ENCODE measurements at regions not wholly inside any gene's neighbourhood (a gene's known extent, or its start where the extent isn't known, plus 50 kb on each side); places are given as distances from the start of the nearest gene placed in this dataset.

DNA sequence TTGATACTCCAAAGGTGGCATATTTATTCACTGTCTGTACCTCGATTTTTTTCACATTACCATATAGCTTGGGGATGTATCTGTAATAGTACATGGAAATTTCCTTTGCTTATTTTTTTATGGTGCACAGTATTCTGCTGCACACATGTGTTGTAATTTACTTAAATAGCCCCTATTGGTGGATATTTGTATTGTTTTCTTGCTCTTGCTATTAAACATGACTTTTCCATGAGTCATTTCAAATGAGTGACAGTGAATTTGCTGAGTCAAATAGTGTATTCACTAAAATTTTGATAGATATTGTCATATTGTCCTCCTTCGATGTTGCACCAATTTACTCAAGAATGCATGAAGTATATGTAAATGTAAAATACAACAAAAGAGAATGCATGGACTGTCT is 122.7 kb upstream of the STEAP4 start:
- no peak for DNase-seq

DNA sequence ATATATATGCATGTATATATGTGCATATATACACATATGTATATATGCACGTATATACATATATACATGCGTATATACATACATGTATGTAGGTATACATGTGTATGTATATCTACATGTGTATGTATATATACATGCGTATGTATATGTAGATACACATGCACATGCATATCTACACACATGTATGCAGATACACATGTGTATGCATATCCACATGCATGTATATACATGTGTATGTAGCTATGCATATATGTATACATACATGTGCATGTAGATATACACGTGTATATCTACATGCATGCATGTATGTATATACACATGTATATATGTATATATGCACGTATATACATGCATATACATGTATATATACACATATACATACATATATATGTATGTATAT is 95.8 kb upstream of the STEAP4 start:
- no peak for DNase-seq

DNA sequence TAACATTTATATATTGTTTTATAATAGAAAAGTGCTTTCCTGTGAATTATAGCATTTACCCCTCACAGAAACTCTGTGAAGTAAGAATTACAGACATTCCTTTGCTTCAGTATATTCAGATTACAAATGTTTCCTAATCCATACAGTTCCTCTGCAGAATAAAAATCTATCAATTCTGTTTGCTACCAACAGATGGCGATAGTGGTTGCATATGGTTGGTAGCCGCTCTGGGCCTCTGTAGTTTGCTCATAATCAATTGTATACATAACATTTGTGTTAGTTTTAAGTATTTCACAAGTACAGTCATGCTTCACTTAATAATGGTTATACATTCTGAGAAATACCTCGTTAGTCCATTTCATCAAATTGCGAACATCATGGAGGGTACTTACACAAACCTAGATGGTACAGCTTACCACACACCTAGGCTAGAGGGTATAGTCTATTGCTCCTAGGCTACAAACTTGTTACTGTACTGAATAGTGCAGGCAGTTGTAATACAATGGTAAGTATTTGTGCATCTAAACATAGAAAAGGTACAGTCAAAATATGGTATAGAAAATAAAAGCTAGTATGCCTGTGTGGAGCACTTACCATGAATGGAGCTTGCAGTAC is 94.4 kb upstream of the STEAP4 start:
- no peak for DNase-seq

DNA sequence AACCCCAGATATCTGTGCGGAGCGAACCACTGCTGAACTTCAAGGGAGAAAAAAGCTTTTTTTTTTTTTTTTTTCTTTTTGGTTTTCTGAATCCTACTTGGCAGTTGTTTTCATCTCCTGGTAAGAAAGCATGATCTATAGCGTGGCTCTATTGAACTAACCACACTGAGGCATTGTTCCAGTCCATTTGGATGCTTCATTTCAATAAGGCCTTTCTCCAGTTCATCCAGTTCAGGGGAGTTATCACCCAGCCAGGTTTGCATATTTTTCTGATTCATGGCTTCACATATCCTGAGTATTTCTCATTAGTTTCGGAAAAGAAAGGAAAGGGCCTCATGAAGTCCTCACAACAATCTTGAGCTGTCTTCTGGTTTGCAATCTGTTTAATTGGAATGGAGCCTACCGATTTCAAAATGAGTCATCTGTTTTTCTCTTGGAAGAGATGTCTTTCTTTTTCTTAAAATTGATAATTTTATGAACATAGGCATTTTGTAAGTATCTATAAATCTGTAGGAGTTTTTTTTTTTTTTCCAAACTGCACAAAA is 93.1 kb upstream of the STEAP4 start:
- no peak for DNase-seq

DNA sequence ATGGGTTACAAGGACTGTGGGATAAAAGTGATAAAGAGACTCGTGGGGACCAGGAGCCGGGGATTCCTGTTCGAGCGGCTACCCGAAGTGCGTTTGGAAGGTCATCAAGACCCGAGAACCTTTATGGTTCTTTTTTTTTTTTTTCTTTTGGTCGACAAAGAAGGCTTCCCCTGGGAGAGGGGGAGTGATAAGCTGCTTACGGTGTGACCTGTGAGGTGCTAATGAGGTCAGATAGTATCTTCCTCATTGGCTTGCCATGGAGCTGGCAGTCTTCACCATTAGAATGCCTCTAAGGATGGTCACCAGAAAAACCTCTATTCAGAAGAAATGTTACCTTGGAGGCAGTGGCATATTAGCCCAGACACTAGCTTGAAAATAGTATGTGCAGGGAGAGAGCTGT is 92.3 kb upstream of the STEAP4 start:
- DNase-seq: no peak

DNA sequence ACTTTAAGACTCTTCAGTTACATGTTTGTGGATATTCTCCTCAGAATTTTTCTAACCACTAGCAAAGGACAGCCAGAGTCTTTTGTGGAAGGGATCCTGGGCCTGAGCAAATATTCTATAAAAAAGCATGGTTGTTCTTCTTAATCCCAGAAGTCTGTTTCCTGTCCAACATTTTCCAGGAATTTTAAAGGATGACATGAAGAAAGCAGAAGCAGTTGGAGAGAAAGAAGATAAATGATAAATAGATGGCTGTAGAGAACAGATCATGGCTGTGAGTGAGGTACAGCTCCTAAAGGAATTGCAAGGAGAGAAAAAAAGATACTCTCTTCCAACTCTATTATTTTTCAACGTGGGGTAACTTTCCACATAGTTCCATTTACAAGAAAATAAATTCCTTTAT is 91.8 kb upstream of the STEAP4 start:
- DNase-seq: no peak

DNA sequence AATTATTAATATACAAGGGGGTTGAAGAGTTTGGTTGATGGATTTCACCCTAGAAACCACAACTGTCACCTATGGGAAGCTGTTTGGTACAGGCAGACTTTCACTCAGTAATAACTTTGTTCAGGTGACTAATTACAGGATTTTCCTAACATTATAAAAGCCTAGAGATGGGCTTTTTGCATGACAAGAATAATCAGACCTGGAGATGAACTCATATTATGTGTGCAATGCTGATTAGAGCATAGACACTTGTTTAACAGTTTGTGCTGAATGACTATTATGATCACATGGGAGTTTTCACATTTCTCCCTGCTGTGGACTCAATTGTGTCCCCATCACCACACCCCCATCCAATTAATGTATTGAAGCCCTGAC is 90.2 kb upstream of the STEAP4 start:
- no peak for DNase-seq

DNA sequence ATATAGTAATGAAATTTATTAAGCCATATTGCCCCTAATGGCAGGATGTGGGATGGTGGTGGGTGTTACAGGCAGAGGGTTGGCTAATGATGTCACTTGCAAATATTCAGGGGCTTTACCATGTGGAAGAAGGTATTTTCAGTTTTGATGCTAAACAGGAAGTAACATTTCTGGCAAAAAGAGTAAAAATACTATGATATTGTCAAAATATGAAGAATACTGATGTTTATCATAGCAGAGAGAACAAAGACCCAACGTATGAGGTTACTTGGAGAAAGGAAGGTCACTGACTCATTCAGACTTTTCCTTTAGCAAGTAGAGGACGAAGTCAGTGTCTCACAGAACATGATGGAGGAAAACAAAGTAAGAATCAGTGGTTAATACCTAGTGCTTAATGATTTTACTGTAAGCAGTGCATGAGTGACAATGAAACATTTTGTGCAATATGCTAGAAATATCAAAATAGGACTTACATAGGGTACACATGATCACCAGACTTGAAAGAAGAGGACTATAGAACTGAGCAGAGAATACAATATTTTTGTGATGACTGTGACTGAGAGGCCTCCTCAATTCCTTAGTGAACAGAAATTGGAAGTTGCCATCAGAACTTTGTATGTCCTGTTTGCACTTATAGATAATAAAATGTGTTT is 89.7 kb upstream of the STEAP4 start:
- DNase-seq: no peak

DNA sequence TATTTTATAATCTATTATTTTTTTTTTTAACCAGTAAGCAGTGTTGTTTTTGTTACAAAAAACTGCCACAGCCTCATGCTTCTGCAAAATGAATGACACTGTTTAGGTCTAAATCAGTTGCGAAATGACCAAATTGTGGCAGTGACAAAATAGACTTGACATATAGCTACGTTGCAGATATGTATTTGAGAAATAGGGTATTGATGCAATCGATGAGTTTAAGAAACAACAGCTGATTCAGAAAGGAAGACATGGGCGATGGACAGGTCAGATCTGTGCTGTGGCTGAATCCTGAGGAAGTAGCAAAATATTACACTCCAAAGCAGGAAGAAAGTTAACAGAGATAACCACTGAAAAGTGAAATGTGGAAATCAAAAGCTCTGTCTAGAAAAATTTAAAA is 89.0 kb upstream of the STEAP4 start:
- no peak for DNase-seq

DNA sequence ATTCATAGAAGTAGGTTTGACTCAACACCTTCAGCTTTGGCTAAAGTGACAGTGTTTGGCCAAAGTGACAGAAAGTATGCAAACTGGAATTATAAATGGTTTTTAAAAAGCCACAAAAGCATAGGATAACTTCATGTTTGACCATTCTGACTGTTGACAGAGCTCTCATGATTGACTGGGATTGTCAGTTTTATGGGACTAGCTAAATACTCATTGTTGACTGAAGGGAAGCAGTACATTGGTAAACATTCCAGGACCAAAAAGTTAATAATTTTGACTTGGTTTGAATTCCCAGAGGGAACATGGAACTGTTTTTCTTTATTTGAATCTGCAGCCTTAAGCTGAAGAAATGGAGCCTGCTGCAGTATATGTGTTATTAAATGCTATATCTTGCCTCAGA is 84.6 kb upstream of the STEAP4 start:
- no peak for DNase-seq

DNA sequence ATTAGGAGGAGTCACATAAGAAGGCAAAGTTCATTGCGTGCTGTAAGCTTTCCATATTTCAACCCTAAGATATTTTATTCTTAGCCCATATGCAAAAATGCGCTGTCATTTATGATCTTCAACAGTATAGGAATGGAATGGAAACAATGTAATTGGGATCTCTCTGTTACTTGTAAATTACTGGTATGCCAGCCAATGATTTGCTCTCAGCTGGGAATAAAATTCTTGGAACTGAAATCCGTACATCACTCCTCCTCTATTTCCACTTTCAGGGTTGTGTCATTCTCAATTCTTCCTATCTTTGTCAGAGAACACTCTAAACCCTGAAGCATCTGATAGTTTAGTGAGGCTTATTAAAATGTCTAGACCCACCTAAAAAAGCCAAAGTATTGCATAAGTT is 80.7 kb upstream of the STEAP4 start:
- DNase-seq: no peak

DNA sequence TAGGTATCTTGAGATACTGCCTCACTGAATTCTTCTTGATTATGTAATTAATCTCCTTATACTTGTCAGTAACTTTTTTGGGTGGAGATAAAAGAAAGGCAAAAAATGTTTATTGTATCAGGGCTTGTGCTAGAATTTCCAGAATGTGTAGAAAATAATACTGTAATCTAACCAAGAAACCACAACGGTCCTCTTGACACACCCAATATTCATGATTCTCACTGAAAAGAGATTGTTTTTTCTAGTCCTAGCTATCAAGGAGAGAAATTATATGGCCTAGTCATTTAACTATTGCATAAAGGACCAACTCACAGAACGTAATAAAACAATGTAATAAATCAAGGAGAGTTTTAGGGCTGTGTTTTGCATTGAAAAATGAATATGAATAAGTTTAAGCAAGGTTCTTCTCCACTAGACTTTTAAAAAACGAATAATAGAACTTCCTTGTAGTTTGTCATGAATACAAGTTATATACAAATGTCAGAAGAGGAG is 80.0 kb upstream of the STEAP4 start:
- no peak for DNase-seq

DNA sequence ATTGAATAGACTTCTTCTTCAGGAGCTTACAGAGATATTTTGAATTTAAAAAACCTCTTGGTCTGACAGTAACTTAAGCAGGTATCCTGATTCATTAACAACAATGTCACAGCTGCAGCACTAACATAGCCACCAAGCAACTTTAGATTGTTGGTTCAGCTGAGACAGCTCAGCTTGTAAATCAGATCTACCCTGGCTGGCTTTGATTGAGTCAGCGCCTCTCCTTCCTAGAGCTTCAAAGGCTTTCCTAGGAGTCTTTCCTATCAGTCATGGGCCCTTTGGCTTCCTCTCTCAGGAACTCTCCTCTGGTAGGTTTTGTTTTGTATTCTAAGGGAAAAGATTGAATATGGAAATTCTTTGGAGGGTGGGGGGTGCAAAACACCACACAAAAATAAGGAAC is 70.7 kb upstream of the STEAP4 start:
- no peak for DNase-seq

DNA sequence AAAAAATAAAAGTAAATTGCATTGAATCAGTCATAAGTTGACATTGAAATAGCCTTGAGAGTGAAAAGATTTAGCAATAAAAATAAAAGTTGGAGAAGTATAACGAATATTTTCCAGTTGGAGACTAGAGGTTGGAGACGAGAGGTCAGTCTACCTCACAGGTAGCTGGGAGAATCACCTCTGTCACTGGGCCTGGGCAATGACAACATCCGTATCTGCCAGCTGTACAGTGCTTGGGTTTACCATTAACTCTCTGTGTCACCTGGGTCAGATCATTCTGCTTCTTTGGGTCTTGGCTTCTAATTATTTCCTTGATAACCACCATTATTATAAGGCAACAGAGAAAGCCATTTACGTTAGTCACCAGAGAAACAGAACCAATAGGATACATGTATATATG is 62.0 kb upstream of the STEAP4 start:
- no peak for DNase-seq

DNA sequence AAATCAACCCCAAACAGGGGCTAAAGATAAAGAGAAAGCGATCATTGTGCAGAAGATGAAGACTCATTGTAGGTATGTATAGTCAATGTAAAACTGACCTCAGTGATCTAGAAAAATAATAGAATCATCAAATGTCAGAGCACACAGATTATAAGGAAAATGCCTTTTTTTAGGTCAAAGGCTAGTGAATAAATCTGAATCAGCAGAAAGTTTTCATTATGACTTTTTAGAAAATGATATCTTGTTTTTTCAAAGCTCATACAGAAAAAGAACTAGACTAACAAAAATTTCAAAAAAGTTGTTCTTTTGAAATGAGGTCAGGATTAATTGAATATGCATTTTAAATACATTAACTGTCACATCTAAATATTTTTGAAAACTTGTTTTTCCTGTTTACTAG is 60.2 kb upstream of the STEAP4 start:
- no peak for DNase-seq

DNA sequence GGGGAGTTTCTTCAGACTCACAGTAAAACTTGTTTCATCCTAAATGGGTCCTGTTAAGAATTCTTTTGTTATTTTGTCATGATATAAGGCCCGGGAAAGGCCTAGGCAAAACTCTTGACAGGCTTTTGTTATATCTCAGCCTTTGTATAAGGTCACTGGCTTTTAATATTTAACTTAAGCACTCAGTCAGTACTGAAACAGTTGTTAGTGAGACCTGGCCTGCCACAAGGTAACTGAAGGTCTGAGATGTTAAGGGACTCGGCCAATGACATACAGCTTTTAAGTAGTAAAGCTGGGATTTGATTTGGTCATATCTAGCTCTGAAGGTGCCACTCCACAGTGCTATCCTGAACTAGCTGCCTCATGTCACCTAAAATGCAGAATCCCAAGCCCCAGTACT is 57.2 kb upstream of the STEAP4 start:
- DNase-seq: no peak

DNA sequence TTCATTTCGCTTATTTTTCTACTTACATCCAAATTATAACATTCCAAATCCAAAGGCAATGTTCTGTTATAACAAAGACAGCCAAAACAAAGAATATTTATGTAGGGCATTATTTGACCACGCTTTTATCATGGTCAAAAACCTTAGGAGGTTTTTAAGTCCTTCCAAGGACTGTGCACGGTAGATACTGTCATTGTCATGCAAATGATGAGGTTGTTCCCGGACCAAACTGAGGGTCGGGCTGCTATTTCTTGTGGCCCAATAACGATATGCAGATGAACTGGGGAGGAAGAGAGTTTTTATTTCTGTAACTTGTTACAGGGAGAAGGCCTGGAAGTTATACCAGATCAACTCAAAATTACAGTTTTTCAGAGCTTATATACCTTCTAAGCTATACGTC is 56.6 kb upstream of the STEAP4 start:
- DNase-seq: no peak

DNA sequence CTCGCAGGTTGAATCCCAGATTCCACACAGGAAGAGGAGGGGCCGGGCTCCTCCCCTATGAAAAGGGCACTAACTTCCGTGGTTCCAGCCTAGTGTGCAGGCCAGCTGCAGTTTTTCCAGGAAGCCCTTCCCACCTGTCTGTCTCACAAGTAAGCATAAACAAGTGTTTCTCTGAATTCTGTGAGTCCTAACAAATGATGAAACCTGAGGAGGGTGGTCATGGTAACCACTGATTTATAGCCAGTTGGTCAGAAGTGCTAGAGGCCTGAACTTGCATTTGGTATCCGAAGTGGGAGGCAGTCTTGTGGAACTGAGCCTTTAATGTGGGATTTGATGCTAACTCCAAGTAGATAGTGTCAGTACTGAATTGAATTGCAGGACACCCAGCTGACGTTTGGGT is 54.7 kb upstream of the STEAP4 start:
- no peak for DNase-seq

DNA sequence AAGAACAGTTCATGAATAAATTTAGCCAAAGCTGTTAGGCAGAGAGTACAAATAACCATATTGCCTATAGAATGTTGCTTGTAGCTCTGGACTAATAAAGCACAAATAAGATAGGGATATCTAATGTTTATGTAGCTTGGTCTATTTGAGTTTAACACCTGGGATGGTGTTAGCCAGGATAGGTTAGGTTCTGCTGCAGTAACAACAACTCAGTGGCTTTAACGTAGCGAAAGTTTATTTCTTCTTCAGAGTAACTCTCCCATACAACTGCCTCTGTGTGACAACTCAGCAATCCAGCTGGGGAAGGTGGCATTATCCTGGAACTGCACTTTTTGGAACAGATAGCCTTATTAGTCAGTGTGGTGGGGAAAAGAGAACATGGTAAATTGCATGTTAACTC is 52.2 kb upstream of the STEAP4 start:
- DNase-seq: no peak

DNA sequence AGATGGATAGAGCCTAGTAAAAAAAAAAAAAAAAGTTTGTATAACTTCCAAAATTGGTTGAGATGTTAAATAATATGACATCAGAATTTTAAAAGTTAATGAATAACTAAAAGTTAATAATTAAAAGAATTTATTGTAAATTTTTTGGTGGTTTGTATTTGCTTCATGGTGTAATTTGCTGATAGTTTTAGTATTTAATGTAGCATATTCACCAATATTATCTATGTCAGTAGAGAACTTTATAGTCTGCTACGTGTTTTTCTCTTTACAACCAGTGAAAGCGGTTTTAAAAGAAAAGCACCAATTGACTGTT is 51.8 kb upstream of the STEAP4 start:
- DNase-seq: no peak

DNA sequence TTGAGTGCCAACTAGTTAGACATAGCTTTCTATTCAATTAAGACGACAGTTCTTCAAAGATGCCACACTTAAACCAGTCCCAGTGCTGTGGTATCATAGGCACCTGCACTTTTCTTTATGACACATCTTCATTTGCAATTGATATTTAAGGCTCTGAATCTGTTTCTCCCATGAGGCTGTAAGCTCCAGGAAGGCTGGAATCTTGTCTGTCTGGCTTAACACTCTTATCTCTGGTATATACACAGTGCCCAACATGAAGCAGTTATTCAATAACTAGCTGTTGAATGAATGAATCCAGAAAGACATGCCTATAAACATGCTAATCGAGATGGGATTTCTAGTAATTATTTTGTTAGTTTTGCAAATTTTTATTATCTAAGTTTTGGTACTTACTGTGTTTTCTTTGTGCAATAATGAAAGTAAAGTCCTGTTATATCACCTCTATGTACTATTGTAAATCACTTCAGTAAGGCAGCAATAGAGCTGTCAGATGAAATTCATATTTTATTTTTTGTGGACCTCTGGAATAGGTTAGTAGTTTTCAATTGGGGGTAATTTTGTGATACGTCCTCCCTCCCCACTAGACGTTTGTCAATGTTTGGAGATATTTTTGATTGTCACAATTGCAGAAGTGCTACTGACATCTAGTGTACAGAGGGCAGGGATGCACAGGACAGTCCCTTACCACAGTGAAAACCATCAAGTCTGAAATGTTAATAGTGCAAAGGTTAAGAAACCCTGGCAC is 51.3 kb upstream of the STEAP4 start:
- no peak for DNase-seq

DNA sequence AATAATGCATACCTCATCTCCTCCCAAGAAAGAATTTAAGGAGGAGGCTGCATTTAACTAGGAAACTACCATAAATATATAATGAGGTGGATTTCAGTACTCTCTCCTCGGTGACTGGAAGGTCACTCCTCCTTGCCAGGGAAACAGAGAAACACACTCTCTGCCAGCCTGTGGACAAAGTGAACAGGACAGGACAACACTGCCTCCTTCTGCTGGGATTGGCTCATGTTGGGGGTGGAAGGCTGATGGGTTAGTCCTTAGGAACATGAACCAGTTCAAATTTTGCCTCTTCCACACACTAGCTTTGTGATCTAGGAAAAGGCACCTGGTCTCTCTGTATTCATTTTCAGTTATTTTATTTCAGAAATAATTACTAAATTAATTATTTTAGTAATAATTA is 50.6 kb upstream of the STEAP4 start:
- no peak for DNase-seq
